Endothelial cell of umbilical vein (primary cell): ENCODE measurements at regions not wholly inside any gene's neighbourhood (a gene's known extent, or its start where the extent isn't known, plus 50 kb on each side); places are given as distances from the start of the nearest gene placed in this dataset.
A peak's percentile ranks its signal among the peaks of the same experiment; 100 is the strongest.

Experiments used
- BruUV-seq: library from RNA; stranded (reverse); fragments of 400-500 nt; replicated peaks from 2 replicates; lab custom pipeline; 2021; lab: Mats Ljungman, UMichigan
- CTCF ChIA-PET: fragments of 300-600, 350-600 bp; sonication (Branson Sonifier 250); formaldehyde crosslinking; loops from one replicate; lab custom pipeline; 2021; ENCODE audit warnings: antibody characterized with exemption, inconsistent platforms; lab: Charles Lee
- POLR2A ChIA-PET: fragments of 300-600, 350-600 bp; sonication (Branson Sonifier 250); formaldehyde crosslinking; loops from one replicate; lab custom pipeline; 2021; ENCODE audit warnings: antibody characterized with exemption, inconsistent platforms; lab: Charles Lee
- DNase-seq: peaks from one replicate; pipeline ENCODE4 v3.0.0-alpha.2; 2011; ENCODE audit warnings: low read depth, low spot score
- FAIRE-seq: peaks from 2 replicates; lab custom pipeline; 2011; peaks lifted over from hg19 to GRCh38; lab: Jason Lieb, UNC
- H2AFZ ChIP-seq: 2 replicates; pipeline ENCODE4 v1.6.0; 2012; ENCODE audit warnings: low read depth, low read length, control low read depth, inconsistent platforms
- H3K27ac ChIP-seq: 2 replicates; pipeline ENCODE4 v1.5.1; 2011; ENCODE audit warnings: low read depth, mild to moderate bottlenecking, control low read depth, low read length, moderate library complexity; ENCODE audit not compliant: insufficient read depth
- H3K27me3 ChIP-seq, 2 experiments: 2 replicates each; pipeline versions ENCODE4 v1.6.0 to v1.6.1; 2011; ENCODE audit warnings: low read length in 2 of 2, mixed read lengths in 1 of 2; ENCODE audit not compliant: control insufficient read depth in 2 of 2, insufficient read depth in 2 of 2
- H3K36me3 ChIP-seq, 2 experiments: 2 replicates in 1 of 2; 3 replicates in 1 of 2; pipeline ENCODE4 v1.5.1; 2011; ENCODE audit warnings: low read length in 2 of 2, mild to moderate bottlenecking in 1 of 2, moderate library complexity in 1 of 2; ENCODE audit not compliant: control insufficient read depth in 2 of 2, insufficient read depth in 2 of 2; ENCODE audit errors: extremely low read depth in 1 of 2
- H3K4me1 ChIP-seq: 3 replicates; pipeline ENCODE4 v1.5.1; 2011; ENCODE audit warnings: mild to moderate bottlenecking, low read length; ENCODE audit not compliant: control insufficient read depth, insufficient read depth; ENCODE audit errors: extremely low read depth
- H3K4me2 ChIP-seq: 2 replicates; pipeline ENCODE4 v1.6.1; 2011; ENCODE audit warnings: low read length, control low read depth, mixed read lengths; ENCODE audit not compliant: insufficient read depth
- H3K4me3 ChIP-seq, 3 experiments: fragments of 200-600 bp in 1 of 3; sonication (generic), shearing (Covaris generic) in 1 of 3; replicated peaks in 1 of 3; 2 replicates each; pipeline ENCODE4 v1.5.1; 2011 to 2016; ENCODE audit warnings: control low read depth in 3 of 3, low read length in 3 of 3, mild to moderate bottlenecking in 2 of 3, inconsistent platforms in 1 of 3, low read depth in 1 of 3, moderate library complexity in 1 of 3; ENCODE audit not compliant: insufficient read depth in 1 of 3
- H3K79me2 ChIP-seq: 2 replicates; pipeline ENCODE4 v1.6.0; 2012; ENCODE audit warnings: low read length, inconsistent platforms; ENCODE audit not compliant: control insufficient read depth, insufficient read depth
- H3K9ac ChIP-seq: replicated peaks from 2 replicates; pipeline ENCODE3; 2011; ENCODE audit warnings: low read length, control low read depth; ENCODE audit not compliant: insufficient read depth; ENCODE audit errors: extremely low read depth
- H3K9me1 ChIP-seq: replicated peaks from 3 replicates; pipeline ENCODE4 v1.6.0; 2011; ENCODE audit warnings: mild to moderate bottlenecking, low read length; ENCODE audit not compliant: control insufficient read depth, insufficient read depth; ENCODE audit errors: extremely low read depth
- H3K9me3 ChIP-seq: replicated peaks from 2 replicates; pipeline ENCODE4 v1.5.1; 2012; ENCODE audit warnings: low read length, inconsistent platforms; ENCODE audit not compliant: control insufficient read depth, insufficient read depth
- H4K20me1 ChIP-seq: replicated peaks from 2 replicates; pipeline ENCODE3; 2011; ENCODE audit warnings: mild to moderate bottlenecking, low read length; ENCODE audit not compliant: control insufficient read depth, insufficient read depth; ENCODE audit errors: extremely low read depth
- CTCF ChIP-seq, 2 donors: IDR thresholded peaks; 1 replicate in 1 of 2; 2 replicates in 1 of 2; pipeline ENCODE4 v1.5.1; 2011; ENCODE audit warnings: low read length in 2 of 2, mild to moderate bottlenecking in 2 of 2, moderate library complexity in 2 of 2, control low read depth in 1 of 2, inconsistent platforms in 1 of 2, low read depth in 1 of 2; ENCODE audit not compliant: insufficient read depth in 1 of 2; ENCODE audit errors: extremely low read depth in 1 of 2
- EZH2 ChIP-seq: IDR thresholded peaks from 2 replicates; pipeline ENCODE4 v1.6.1; 2012; ENCODE audit warnings: borderline replicate concordance, low read depth, mild to moderate bottlenecking, moderate library complexity, low read length, inconsistent platforms; ENCODE audit not compliant: severe bottlenecking
- FOS ChIP-seq: IDR thresholded peaks from 2 replicates; pipeline ENCODE4 v1.6.1; 2011; ENCODE audit warnings: mild to moderate bottlenecking, low read length, moderate library complexity, borderline replicate concordance; ENCODE audit not compliant: insufficient read depth
- GATA2 ChIP-seq: IDR thresholded peaks from 2 replicates; pipeline ENCODE4 v1.7.0; 2011; ENCODE audit warnings: low read depth, mild to moderate bottlenecking, moderate library complexity, mixed read lengths, low read length; ENCODE audit not compliant: insufficient read length, insufficient read depth
- JUN ChIP-seq: IDR thresholded peaks from 2 replicates; pipeline ENCODE4 v1.6.1; 2011; ENCODE audit warnings: borderline replicate concordance, low read depth; ENCODE audit not compliant: insufficient read length, insufficient read depth
- MAX ChIP-seq: IDR thresholded peaks from 2 replicates; pipeline ENCODE4 v1.6.1; 2011; ENCODE audit not compliant: insufficient read depth, insufficient read length
- MYC ChIP-seq: IDR thresholded peaks from one replicate; pipeline ENCODE4 v1.6.1; 2011; ENCODE audit warnings: mild to moderate bottlenecking, low read depth, low read length
- POLR2A ChIP-seq: IDR thresholded peaks from 2 replicates; pipeline ENCODE4 v1.6.1; 2012; ENCODE audit warnings: low read depth, mild to moderate bottlenecking, control low read depth, low read length
- POLR2AphosphoS5 ChIP-seq: IDR thresholded peaks from 2 replicates; pipeline ENCODE4 v1.6.1; 2012; ENCODE audit warnings: low read depth, mild to moderate bottlenecking, control low read depth, low read length, moderate library complexity; ENCODE audit not compliant: insufficient read depth
- dilution Hi-C: fragments of 300-500 bp; cut with MboI; formaldehyde crosslinking; loops from one replicate; pipeline ENCODE4 v1.15.0; 2019; ENCODE audit warnings: low sequenced_read_pairs; ENCODE audit not compliant: extremely low pct_ligation_motif_present
- intact Hi-C: fragments of 100-400 bp; cut with micrococcal nuclease; formaldehyde crosslinking; loops from one replicate; pipeline ENCODE4 v1.10.0; 2022

- no TSS peak for BruUV-seq
- CTCF ChIA-PET: interaction anchor here (1.3 kb wide), 1 partner anchor 16 kb away, joined by 4 read pairs; no protein-coding TSS in a partner anchor
- Histone ChIP-seq H3K27me3 (no peaks in the 10 kb centered on the region), H4K20me1 (no peaks in the 10 kb centered on the region), H3K9me1 (no peaks in the 10 kb centered on the region), H3K9ac (no peak overlapping the region), H3K4me1 (no peaks in the 10 kb centered on the region), H3K36me3 (no peaks in the 10 kb centered on the region), H3K4me2 (no peak overlapping the region), H3K79me2 (no peaks in the 10 kb centered on the region), H3K4me3 (no peak overlapping the region), H3K27ac (no peak overlapping the region), H2AFZ (no peak overlapping the region), H3K9me3 (no peaks in the 10 kb centered on the region)
- peak; percentile 29 for TF ChIP-seq JUN
- TF ChIP-seq EZH2: no peak
- no peak for TF ChIP-seq POLR2A
- no peak for TF ChIP-seq CTCF (IDR thresholded peaks at IDR 0.05; ENCODE audit: extremely low read depth in 1 of 2, insufficient read depth in 1 of 2, low read depth in 1 of 2, low read length in 2 of 2)
- dilution Hi-C loops: no loop called here
- POLR2A ChIA-PET: no interaction called here
- intact Hi-C loops: no loop called here
- no peak for FAIRE-seq
- no peak for DNase-seq
These were observed 180.6 kb upstream of the PALMD start for GRCh38 chr1:99465176-99465900.

GRCh38 chr1:99467645-99468044 is 178.3 kb upstream of the PALMD start:
- Histone ChIP-seq H3K4me2 (no peak overlapping the region), H3K4me1 (no peaks in the 10 kb centered on the region), H3K9ac (no peak overlapping the region), H3K9me1 (no peaks in the 10 kb centered on the region), H3K4me3 (no peak overlapping the region), H3K79me2 (no peaks in the 10 kb centered on the region), H3K9me3 (no peaks in the 10 kb centered on the region), H3K27ac (no peak overlapping the region), H2AFZ (no peak overlapping the region), H3K36me3 (no peaks in the 10 kb centered on the region), H3K27me3 (no peaks in the 10 kb centered on the region), H4K20me1 (no peaks in the 10 kb centered on the region)
- FAIRE-seq (no peak), DNase-seq (no peak)
- POLR2A ChIA-PET: no interaction called here
- TF ChIP-seq POLR2AphosphoS5: no peak
- TF ChIP-seq MAX: no peak
- TF ChIP-seq FOS: no peak
- no peak for TF ChIP-seq MYC
- no peak for TF ChIP-seq POLR2A
- no peak for TF ChIP-seq GATA2
- no peak for TF ChIP-seq JUN
- TF ChIP-seq CTCF (IDR thresholded peaks at IDR 0.05; ENCODE audit: extremely low read depth in 1 of 2, insufficient read depth in 1 of 2, low read depth in 1 of 2, low read length in 2 of 2): no peak
- no peak for TF ChIP-seq EZH2
- dilution Hi-C loops (no loop called here), intact Hi-C loops (no loop called here)
- no TSS peak for BruUV-seq
- CTCF ChIA-PET: no interaction called here
